Astrocyte (in vitro differentiated cells and primary cell): ENCODE measurements at regions not wholly inside any gene's neighbourhood (a gene's known extent, or its start where the extent isn't known, plus 50 kb on each side); places are given as distances from the start of the nearest gene placed in this dataset.

Experiments used
- EZH2 ChIP-seq: IDR thresholded peaks from 2 replicates; pipeline ENCODE4 v1.6.1; 2012; ENCODE audit warnings: mild to moderate bottlenecking, low read length, inconsistent platforms; ENCODE audit not compliant: insufficient read depth
- TF ChIP-seq, protein P1 (sequence below): IDR thresholded peaks from 2 replicates; pipeline ENCODE4 v1.5.1; 2011; ENCODE audit warnings: low read depth, mild to moderate bottlenecking, inconsistent platforms, low read length, moderate library complexity; ENCODE audit not compliant: insufficient read depth

DNA sequence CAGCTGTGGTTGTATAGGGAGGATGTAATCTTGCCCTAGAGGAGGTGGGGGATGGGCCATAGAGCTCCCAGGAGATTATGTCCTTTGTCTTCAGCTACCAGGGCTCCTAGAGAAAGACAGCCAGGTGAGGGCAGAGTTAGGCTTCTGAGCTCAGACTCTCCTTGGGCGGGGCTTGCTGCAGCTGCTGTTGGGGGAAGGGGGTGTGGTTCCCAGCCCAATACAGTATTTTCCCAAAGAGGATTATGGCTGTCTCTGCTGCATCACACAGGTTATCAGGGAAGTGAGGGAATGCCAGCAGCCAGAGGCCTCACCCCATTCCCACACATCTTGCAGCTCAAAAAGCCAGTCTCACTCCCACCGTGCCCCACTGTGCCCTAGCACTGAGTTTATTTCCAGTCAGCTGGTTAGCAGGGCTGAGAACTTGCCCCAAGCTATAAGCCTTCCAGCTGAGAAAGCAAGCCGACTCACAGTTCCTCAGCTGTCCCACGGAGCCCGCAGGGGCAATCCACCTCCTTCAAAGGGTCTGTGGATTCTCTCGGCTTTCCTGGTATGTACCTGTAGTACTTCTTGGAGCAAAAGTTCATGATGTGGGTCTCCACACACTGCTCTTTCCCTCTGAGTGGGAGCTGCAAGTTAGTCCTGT is 217.3 kb upstream of the CPNE8 start:
- TF ChIP-seq, protein P1, sequence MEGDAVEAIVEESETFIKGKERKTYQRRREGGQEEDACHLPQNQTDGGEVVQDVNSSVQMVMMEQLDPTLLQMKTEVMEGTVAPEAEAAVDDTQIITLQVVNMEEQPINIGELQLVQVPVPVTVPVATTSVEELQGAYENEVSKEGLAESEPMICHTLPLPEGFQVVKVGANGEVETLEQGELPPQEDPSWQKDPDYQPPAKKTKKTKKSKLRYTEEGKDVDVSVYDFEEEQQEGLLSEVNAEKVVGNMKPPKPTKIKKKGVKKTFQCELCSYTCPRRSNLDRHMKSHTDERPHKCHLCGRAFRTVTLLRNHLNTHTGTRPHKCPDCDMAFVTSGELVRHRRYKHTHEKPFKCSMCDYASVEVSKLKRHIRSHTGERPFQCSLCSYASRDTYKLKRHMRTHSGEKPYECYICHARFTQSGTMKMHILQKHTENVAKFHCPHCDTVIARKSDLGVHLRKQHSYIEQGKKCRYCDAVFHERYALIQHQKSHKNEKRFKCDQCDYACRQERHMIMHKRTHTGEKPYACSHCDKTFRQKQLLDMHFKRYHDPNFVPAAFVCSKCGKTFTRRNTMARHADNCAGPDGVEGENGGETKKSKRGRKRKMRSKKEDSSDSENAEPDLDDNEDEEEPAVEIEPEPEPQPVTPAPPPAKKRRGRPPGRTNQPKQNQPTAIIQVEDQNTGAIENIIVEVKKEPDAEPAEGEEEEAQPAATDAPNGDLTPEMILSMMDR = no peak
- no peak for TF ChIP-seq EZH2
